CD4-positive, alpha-beta T cell (primary cell): ENCODE measurements at regions not wholly inside any gene's neighbourhood (a gene's known extent, or its start where the extent isn't known, plus 50 kb on each side); places are given as distances from the start of the nearest gene placed in this dataset.

Experiments
- ATAC-seq: fragments of 200-7000 bp; cut with Tn5 transposase; one replicate; pipeline ENCODE4 v1.10.0; 2022; ENCODE audit warnings: mild to moderate bottlenecking; ENCODE audit not compliant: poor library complexity
- CTCF ChIA-PET: fragments of 350-600 bp; sonication (Branson Sonifier 250); formaldehyde crosslinking; loops from one replicate; lab custom pipeline; 2021; ENCODE audit warnings: antibody characterized with exemption, inconsistent platforms; lab: Charles Lee
- POLR2A ChIA-PET: fragments of 350-600 bp; sonication (Branson Sonifier 250); formaldehyde crosslinking; loops from one replicate; lab custom pipeline; 2021; ENCODE audit warnings: antibody characterized with exemption, inconsistent platforms; lab: Charles Lee
- DNase-seq, 14 experiments: peaks; one replicate each; pipeline ENCODE4 v3.0.0-alpha.2; 2013 to 2020; ENCODE audit warnings: mixed read lengths in 2 of 14
- H3K27ac ChIP-seq, 2 donors: one replicate each; pipeline versions ENCODE4 v1.5.1 to v1.7.0; 2013; ENCODE audit warnings: low read length in 2 of 2, low read depth in 1 of 2, mild to moderate bottlenecking in 1 of 2
- H3K27me3 ChIP-seq, 2 experiments: 1 replicate in 1 of 2; 2 replicates in 1 of 2; pipeline versions ENCODE4 v1.6.1 to v1.7.0; 2013; ENCODE audit warnings: low read length in 2 of 2, control low read depth in 1 of 2, mild to moderate bottlenecking in 1 of 2, moderate library complexity in 1 of 2; ENCODE audit not compliant: insufficient read depth in 2 of 2, control insufficient read depth in 1 of 2
- H3K36me3 ChIP-seq: one replicate; pipeline ENCODE4 v1.6.1; 2013; ENCODE audit warnings: low read length, control low read depth; ENCODE audit not compliant: insufficient read depth
- H3K4me1 ChIP-seq: one replicate; pipeline ENCODE4 v1.6.1; 2013; ENCODE audit warnings: low read length, control low read depth; ENCODE audit not compliant: insufficient read depth
- H3K4me3 ChIP-seq: one replicate; pipeline ENCODE4 v1.5.1; 2013; ENCODE audit warnings: mild to moderate bottlenecking, low read length, moderate library complexity
- H3K9me3 ChIP-seq, 2 experiments: 1 replicate in 1 of 2; 2 replicates in 1 of 2; pipeline versions ENCODE4 v1.6.1 to v1.7.0; 2013; ENCODE audit warnings: low read length in 2 of 2, mild to moderate bottlenecking in 2 of 2, control low read depth in 1 of 2, moderate library complexity in 1 of 2; ENCODE audit not compliant: control insufficient read depth in 1 of 2, insufficient read depth in 1 of 2
- H3K27ac Mint-ChIP-seq: one replicate; pipeline ENCODE4 v1.8.0; 2020; ENCODE audit warnings: mixed read lengths
- H3K27me3 Mint-ChIP-seq: one replicate; pipeline ENCODE4 v1.8.0; 2021; ENCODE audit warnings: mixed read lengths
- H3K36me3 Mint-ChIP-seq: one replicate; pipeline ENCODE4 v1.8.0; 2021; ENCODE audit warnings: low read depth, mixed read lengths
- H3K4me1 Mint-ChIP-seq: one replicate; pipeline ENCODE4 v1.8.0; 2021; ENCODE audit warnings: low read depth, mixed read lengths
- H3K4me3 Mint-ChIP-seq: one replicate; pipeline ENCODE4 v1.8.0; 2020; ENCODE audit warnings: mild to moderate bottlenecking, mixed read lengths
- H3K9me3 Mint-ChIP-seq: one replicate; pipeline ENCODE4 v1.8.0; 2020; ENCODE audit warnings: mixed read lengths
- CTCF ChIP-seq: fragments of 200-600 bp; IDR thresholded peaks from one replicate; pipeline ENCODE4 v1.8.0; 2022; ENCODE audit warnings: antibody characterized with exemption, mild to moderate bottlenecking
- intact Hi-C, 2 experiments: fragments of 100-400 bp; cut with DNase I in 1 of 2; cut with micrococcal nuclease in 1 of 2; formaldehyde crosslinking; loops; one replicate each; pipeline versions ENCODE4 v1.15.1 to v1.9.0; 2023 to 2025; cut with DNase I, micrococcal nuclease

- no peaks in the 10 kb centered on the region for H3K27me3 ChIP-seq
- peaks cover under 1 to 9% of the 10 kb centered on the region in 2 experiments for H3K9me3 ChIP-seq
- H3K9me3 Mint-ChIP-seq, result peaks cover 8% of the 10 kb centered on the region
- intact Hi-C loops, result no loop called here
- no peak overlapping the region for H3K4me3 ChIP-seq
- TF ChIP-seq CTCF, result no peak
- H3K27ac ChIP-seq, result no peak overlapping the region
- H3K4me1 ChIP-seq, result no peaks in the 10 kb centered on the region
- H3K27ac Mint-ChIP-seq, result no peak overlapping the region
- no peak overlapping the region for H3K4me3 Mint-ChIP-seq
- DNase-seq (no peak), ATAC-seq (no peak)
- no peaks in the 10 kb centered on the region for H3K36me3 ChIP-seq
- ChIA-PET CTCF (no interaction called here), POLR2A (no interaction called here)
- no peaks in the 10 kb centered on the region for H3K4me1 Mint-ChIP-seq
- peaks cover 13% of the 10 kb centered on the region for H3K36me3 Mint-ChIP-seq
- no peaks in the 10 kb centered on the region for H3K27me3 Mint-ChIP-seq
Measured at GRCh38 chr16:72428681-72429376, 256.9 kb upstream of the PMFBP1 start.

- TF ChIP-seq CTCF, result no peak
- Mint-ChIP-seq H3K4me1 (no peaks in the 10 kb centered on the region), H3K9me3 (peaks cover 2% of the 10 kb centered on the region), H3K4me3 (no peak overlapping the region), H3K27me3 (no peaks in the 10 kb centered on the region), H3K27ac (no peak overlapping the region), H3K36me3 (peaks cover 18% of the 10 kb centered on the region)
- H3K4me3 ChIP-seq, result no peak overlapping the region
- CTCF ChIA-PET, result no interaction called here
- no peaks in the 10 kb centered on the region for H3K36me3 ChIP-seq
- H3K9me3 ChIP-seq, result peaks cover 0 to 9% of the 10 kb centered on the region in 2 experiments
- ATAC-seq (no peak), DNase-seq (no peak)
- no peaks in the 10 kb centered on the region for H3K27me3 ChIP-seq
- H3K27ac ChIP-seq, result no peak overlapping the region
- POLR2A ChIA-PET, result no interaction called here
- intact Hi-C loops, result no loop called here
- no peaks in the 10 kb centered on the region for H3K4me1 ChIP-seq
Measured at GRCh38 chr16:72427783-72428331, 255.9 kb upstream of the PMFBP1 start.

- H3K4me1 ChIP-seq, result no peaks in the 10 kb centered on the region
- no peak overlapping the region for H3K27ac ChIP-seq
- Mint-ChIP-seq H3K27me3 (no peaks in the 10 kb centered on the region), H3K27ac (no peak overlapping the region), H3K36me3 (peaks cover 23% of the 10 kb centered on the region), H3K9me3 (peaks cover 2% of the 10 kb centered on the region), H3K4me1 (no peaks in the 10 kb centered on the region), H3K4me3 (no peak overlapping the region)
- ChIA-PET CTCF (no interaction called here), POLR2A (no interaction called here)
- H3K27me3 ChIP-seq, result no peaks in the 10 kb centered on the region
- intact Hi-C loops, result no loop called here
- H3K9me3 ChIP-seq, result peaks cover 6 to 9% of the 10 kb centered on the region in 2 experiments
- no peak for DNase-seq
- no peak for ATAC-seq
- no peak for TF ChIP-seq CTCF
- H3K4me3 ChIP-seq, result no peak overlapping the region
- H3K36me3 ChIP-seq, result no peaks in the 10 kb centered on the region
Measured at GRCh38 chr16:72427051-72427782, 255.3 kb upstream of the PMFBP1 start.
